Epithelial cell of prostate (primary cell): ENCODE measurements at regions not wholly inside any gene's neighbourhood (a gene's known extent, or its start where the extent isn't known, plus 50 kb on each side); places are given as distances from the start of the nearest gene placed in this dataset.

Experiments
- DNase-seq: peaks from one replicate; pipeline ENCODE4 v3.0.0-alpha.2; 2011; ENCODE audit warnings: low read depth, low spot score
- H3K27ac ChIP-seq: fragments of 450-650 bp; 2 replicates; pipeline ENCODE4 v1.5.1; 2017; ENCODE audit warnings: mild to moderate bottlenecking

DNA sequence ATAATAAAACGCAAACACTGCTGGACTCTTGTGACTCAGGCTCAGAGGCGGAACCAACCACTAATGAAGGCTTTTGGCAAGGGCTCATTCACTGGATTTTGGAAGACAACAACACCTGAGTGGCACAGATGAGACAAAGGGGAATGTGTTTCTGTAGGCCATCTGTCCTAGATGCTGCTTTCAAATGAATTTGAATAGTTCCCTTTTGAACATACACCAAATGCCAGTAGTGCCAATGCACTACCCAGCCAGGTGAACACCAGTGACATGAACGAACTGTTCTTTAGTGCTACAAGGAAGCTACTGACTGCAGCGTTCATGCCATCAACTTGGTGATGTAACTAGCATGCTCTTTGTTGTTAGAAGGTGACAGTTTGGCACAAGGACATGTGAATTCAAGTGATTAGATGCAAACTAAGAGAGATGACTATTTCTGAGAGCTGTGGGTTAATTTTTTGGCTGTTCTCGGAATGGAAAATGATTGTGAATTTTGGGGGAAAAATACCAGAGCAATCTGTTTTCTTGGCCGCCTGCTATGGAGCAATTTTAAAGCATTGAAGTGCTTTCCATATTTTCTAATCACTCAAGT is 173.7 kb downstream of the SLC24A2 start:
- DNase-seq: no peak
- no peak overlapping the region for H3K27ac ChIP-seq

DNA sequence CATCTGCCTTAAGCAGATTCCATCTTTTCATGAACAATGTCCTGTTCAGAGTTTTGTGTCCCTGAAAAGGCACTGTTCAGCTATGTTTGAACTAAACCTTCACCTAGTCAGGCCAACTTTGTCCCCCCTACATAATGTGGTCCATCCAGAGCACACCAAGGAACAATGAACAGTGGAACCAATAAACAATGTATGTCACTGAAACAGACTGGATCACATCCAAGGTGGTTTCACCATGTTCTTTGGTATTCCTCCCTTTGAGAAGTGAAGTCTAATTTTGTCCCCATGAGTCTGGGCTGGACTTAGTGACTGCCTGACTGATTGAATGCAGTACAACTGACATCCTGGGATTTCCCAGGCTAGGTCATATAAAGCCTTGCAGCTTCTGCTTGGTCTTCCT is 174.5 kb downstream of the SLC24A2 start:
- H3K27ac ChIP-seq: no peak overlapping the region
- no peak for DNase-seq

DNA sequence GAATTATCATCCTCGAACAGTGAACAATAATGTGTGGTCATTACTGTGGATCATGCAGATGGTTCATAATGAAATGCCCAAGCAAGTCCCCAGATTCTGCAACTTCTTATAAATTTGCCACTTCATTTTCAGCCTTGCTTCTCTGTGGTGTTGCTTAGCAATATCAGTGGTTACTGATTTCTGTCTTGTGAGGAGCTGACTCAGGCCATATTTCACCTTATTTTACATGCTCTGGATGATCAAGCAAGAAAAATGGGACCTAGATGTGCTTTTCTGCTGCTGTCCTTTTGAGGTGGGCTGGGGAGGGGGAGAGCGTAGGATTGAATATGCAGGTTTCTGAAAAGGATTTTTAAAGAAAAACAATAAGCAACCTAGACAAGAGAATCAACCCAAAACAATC is 188.3 kb downstream of the SLC24A2 start:
- no peak overlapping the region for H3K27ac ChIP-seq
- no peak for DNase-seq

DNA sequence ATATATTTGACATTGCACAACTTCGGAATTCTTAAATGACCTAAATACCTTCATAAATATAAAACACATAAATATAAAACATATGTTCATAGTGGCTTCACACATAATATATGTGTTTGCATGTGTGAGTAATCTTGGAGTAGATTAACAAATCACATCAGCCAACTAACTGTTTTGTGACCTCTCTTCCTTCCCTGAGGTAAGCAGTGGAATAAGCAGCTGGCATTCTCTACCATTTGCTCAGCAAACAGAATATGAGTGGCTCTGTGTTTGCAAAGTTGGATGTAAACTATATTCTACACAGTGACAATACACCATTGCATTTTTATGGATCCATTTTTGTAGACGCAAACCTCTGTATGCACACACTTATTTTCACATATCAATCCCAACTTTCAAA is 189.9 kb downstream of the ACER2 start:
- H3K27ac ChIP-seq: no peak overlapping the region

DNA sequence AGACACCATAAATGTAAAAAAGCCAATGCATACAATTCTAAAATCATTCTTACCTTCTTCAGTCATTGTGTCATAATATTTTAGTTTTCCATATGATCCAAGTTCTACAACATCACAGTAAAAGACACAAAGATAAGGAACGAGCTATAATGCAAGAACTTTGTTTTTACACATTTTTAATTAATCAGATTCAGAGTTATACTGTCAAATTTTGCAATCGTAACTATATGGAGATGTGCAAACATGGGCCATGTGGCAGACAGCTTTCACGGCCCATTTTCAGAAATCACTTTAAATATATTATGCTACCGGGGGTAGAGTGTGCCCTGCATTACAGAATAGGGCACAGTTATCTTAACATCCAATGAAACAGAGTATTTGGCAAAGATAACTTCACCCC is 188.4 kb downstream of the ACER2 start:
- no peak overlapping the region for H3K27ac ChIP-seq
- DNase-seq: no peak

More for the DNA sequence above, 189.9 kb downstream of the ACER2 start:
- DNase-seq: no peak

DNA sequence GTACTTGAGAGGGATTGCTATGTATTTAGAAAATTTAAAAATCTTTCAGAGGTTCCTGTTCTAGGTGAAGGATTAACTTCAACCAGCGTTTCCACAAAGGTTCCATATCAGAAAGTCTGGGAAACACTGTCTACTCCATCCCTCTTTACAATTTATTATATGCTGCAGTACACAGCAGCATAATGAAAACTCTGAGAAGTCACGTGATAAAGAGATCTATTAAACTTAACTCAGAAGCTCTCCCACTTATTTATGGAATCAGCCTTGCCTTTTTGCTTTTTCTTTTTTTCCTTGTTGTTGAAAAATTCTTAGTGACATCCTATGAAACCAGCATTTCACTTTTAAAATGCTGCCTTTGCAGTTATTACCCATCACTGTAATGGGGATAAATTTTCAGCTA is 186.2 kb downstream of the ACER2 start:
- H3K27ac ChIP-seq: no peak overlapping the region
- DNase-seq: no peak

DNA sequence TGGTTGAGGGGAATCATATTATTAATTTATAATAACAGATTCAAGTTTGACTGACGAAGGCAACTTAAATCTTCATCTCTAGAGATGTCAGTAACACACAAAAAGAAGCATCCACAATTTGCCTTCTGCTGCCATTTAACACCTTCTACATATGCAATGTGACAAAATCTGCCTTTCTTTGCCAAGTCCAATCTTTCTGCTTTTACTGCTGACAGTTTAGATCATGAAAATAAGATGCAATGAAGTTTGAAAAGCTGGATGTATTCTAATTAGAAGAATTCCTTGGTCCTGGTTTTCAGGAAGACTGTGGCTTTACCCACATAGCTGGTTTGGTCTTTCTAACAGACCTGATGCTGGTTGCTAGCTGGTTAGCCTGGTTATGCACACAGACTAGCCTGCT is 178.9 kb downstream of the ACER2 start:
- no peak for DNase-seq
- no peak overlapping the region for H3K27ac ChIP-seq

DNA sequence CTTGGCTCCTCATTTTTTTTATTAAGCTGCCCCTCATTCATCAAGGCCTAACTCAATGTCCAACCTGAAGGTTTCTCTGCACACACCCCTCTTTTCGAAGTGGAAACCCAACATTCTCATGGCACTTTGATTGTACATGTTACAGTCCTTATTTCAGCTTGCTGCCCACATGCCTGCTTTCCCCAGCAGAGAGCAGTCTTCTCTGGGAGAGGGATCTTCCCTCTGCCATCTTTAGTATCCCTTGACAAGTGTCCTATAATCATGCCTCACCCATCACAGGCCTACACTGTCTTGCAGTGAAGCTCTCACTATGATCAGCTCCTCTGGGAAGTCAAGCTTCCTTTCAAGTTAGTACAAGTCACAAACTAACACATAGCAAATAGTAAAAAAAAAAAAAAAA is 175.1 kb downstream of the ACER2 start:
- H3K27ac ChIP-seq: no peak overlapping the region
- no peak for DNase-seq

DNA sequence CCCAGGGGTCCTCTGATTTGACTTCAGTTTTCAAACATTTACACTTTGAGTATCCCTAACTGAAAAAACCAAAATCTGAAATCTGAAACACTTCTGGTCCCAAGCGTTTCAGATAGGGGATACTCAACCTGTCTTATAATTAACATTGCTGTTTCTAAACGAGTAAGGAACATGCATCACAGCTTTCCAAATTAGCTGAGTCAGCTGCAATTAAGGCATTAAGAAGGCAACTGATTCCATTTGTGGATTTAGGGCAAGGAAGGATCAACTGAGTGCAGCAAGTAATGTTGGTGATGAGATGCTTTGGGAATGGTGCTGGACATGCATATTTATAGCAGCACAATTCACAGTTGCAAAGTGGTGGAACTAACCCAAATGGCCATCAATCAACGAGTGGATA is 168.6 kb downstream of the ACER2 start:
- H3K27ac ChIP-seq: no peak overlapping the region
- no peak for DNase-seq

DNA sequence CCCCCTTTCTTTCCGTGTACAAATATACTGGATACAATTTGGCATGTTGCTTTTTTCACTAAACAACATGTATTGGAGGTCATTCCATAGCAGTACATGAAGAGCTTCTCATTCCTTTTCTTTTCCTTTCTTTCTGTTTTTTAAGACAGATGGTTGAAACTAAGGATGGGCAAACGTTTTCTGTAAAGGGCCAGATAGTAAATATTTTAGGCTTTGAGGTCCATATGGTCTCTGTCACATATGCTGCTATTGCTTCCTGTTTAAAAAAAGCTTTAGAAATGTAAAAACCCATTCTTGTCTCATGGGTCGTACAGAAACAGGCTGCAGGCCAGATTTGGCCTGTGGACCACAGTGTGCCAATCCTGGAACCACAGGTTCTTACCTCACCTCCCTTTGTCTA is 160.1 kb downstream of the ACER2 start:
- H3K27ac ChIP-seq: no peak overlapping the region
- no peak for DNase-seq

DNA sequence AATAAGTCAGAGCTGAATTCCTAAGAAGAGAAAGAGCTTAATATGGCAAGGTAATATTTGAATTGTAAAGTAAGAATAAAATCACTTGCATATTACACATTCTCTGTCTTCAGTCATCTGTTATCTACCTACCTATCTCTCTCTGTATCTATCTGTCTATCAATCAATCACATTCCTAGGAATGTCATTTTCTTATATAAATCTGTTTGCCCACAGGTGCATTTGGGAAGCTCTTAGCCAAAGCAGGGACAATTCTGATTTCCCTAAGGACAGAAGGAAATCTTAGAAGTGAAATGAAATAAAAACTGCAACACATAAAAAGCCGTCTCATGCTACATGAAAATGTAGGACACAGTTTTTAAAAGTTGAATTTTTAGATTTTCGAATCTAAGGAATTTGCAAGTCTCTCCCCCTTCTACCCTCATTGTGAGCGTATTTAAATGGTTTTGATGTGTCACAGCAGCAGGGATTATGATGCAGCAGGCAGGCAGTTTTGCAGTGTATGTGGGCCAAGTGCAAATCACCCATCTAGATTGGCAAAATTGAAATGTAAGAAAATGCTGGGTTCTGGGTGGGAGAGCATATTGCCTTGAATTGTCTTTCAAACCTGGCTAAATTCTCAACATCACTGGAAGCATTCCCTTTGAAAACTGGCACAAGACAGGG is 155.7 kb downstream of the ACER2 start:
- H3K27ac ChIP-seq: no peak overlapping the region
- no peak for DNase-seq

DNA sequence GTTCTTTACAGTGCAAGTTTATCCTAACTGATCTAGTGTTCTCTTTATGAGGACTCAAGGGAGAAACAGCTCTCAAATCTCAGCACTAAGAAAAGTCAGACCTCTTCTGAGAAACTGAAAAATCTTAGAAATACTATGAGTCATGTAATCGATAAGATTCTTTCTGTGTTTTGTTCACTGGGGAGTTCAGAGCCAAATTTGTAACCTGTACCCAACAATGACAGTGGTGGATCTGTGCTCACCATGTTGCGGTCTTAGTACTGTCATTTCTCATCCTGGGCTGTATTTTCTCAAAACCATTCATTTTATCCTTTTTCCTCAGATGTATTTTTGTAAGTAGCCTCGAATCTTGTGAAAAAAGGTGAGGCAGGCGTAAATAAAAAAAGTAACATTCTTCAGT is 146.4 kb downstream of the ACER2 start:
- no peak overlapping the region for H3K27ac ChIP-seq
- DNase-seq: no peak

DNA sequence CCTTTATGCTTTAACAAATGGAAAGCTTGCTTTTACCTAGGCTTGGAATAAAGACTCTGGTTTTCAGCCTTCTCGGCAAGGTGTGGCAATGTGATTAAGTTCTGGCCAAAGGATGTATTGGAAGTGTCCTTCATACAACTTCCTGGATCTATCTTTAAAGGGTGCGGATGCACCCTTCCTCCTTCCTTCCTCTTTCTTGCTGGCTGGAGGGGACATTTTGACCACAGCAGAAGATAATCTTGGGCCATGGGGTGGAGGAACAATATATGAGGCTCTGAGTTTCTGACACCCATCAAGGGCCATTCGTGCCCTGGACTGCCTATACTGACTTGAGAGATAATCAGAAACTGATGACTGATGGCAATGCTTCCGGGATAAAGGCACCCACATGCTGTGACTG is 145.7 kb downstream of the ACER2 start:
- no peak for DNase-seq
- H3K27ac ChIP-seq: no peak overlapping the region

DNA sequence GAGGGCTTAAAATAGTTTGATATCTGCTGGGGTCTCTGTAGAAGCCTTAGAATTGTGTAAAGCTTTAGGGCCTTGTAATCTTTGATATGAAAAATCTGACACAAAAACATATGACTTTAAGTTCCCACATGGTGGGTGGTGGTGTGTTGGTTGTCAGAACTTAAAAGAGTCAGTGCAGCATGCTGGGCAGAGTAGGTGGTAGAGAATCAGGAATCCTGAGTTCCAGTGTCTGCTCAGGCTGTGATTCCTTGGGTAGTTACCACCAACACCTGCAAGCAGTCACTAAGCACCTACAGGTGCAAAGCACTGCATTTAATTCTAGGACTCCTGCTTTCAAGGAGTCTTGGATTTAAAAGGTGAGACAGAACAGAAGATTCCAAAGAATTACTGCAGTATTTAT is 144.6 kb downstream of the ACER2 start:
- DNase-seq: no peak
- H3K27ac ChIP-seq: no peak overlapping the region

DNA sequence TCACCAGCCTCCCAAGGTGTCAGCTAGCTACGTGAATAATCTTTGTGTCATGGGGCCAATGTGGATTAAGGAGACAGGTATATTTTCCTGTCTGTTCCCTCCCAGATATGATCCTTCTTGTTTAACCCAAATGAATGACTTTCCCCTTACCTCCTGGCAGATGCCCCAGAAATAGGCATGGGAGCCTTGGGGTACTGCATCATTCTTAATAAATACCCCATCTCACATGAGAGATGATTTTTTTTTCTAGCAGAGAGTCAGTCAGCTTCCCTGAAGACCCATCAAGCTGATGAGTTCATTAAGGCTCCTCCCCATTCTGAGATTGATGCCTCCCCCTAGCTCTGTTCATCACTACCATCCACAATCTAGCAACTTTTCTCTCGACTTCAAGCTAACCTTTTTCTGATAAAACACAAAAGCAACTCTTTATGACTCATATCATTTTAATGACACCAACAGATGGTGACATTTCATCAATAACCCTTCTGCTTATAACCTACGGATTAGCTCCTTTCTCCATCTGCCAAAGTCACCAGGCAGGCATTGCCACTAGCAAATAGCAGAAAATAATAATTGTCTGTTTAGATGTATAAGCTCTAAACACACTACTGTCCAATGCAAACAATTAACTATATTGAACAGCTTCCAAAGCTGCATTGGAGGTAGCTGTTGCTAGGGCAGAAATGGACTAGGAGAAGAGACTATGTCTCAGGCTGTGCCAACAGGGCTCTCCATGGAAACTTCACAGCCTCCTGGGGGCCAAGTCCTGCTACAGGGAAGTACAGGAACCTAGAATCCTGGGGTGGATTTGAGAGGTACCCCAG is 143.7 kb downstream of the ACER2 start:
- no peak overlapping the region for H3K27ac ChIP-seq
- no peak for DNase-seq

DNA sequence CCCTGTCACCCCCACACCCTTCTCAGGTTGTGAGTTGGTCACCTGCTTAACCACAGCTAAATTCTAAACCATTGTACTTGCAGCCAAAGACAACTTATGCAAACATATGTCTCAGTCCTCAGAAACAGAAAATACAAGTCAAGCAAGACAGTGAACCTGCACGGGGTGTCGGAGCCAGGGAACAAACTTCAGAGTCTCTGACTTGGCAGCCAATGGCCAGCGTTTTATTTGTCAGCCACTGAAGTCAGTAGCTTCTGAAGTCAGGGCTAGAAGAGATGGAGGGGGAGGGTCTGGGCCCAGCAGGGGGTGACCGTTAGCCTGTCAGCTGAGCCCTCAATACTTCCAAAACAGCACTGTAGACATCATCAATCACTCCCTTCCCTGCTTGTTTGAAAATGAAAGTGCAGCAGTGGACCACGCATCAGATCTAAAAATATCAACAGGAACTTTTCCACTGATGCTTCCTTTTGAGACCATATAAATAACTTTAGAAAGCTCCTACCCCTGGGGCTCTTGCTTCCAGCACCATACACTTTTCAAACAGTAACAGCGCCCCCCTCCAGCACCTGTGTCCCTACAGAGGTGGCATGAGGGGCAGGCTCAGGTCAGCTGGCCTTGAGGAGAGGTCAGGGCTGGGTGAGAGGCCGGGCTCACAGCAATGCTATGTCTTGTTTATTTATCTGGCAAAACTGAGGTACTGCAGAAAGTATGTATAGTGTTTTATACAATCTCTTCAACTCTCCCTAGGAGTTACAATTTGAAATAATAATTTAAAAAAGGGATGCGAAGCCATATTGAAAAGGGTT is 142.5 kb downstream of the ACER2 start:
- DNase-seq: no peak

DNA sequence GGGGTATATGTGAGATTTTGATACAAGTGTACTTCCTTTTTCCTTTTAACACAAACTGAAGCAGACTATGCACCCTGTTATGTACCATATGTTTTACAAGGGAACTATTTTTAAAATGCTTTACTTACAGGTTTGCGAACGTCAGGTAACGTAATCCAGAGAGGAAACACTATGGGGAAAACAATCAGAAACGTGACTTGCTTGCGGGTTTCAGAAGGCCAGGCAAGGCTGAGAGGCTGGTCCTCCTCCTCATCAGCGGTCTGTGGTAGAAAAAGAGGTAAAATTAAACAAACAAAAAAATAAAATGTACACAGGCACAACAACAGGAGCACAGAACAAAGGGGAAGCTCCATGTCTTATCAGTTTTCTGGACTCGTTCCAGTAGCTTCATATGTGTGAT is 141.2 kb downstream of the ACER2 start:
- no peak overlapping the region for H3K27ac ChIP-seq
- no peak for DNase-seq

More for the DNA sequence above, 142.5 kb downstream of the ACER2 start:
- H3K27ac ChIP-seq: no peak overlapping the region

DNA sequence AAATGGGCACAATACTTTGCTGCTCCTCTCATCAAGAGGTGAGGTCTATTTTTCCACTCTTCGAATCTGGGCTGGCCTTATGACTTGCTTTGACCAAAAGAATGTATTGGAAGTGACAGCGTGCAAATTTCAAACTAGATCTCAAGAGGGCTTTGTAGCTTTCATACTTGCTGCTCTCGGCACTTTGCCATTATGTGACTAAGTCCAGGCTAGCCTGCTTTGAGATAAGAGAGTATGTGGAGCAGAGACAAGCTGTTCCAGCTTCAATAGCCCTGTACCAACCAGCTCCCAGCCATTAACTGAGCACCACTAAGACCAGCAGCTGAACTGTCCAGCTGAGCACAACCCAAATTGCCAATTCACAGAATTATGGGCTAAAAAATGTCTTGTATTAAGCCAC is 124.6 kb downstream of the ACER2 start:
- no peak overlapping the region for H3K27ac ChIP-seq
- no peak for DNase-seq

DNA sequence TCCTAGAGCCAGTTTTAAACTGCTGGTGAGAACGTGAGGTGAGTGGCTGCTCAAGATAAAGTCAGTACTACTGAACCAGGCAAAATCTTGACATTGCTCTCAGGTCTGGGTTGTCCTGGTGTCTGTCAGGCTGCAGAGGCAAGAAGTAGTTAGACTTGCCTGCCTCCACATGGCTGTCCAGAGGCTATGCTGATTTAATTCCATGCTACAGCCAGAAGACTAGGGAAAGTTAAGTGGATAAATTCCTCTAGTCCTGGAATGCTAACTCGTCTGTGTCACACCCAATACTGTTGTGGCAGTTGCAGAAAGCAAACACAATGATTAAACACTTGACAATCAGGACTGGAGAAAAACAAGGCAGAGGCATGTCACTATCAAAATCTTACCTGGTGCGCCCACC is 118.9 kb downstream of the ACER2 start:
- no peak for DNase-seq
- H3K27ac ChIP-seq: no peak overlapping the region

DNA sequence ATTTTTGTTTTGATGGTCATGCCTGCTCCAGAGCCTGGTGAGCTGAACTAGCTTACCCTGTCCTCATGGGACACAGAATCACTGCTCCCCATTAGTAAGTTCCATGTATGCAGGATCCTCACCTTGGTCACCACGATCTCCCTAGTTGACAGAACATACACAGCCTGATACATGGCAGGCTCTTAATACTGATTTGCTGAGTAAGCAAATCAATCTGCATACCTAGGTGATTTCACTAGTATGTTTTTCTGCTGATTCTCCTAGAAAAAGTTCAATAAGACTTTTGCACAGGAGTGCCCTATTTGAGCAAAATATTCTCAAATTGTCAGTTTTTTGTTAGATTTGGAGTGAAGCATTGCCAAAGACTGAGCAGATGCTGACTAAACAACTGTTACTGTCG is 113.7 kb downstream of the ACER2 start:
- no peak overlapping the region for H3K27ac ChIP-seq
- DNase-seq: no peak

DNA sequence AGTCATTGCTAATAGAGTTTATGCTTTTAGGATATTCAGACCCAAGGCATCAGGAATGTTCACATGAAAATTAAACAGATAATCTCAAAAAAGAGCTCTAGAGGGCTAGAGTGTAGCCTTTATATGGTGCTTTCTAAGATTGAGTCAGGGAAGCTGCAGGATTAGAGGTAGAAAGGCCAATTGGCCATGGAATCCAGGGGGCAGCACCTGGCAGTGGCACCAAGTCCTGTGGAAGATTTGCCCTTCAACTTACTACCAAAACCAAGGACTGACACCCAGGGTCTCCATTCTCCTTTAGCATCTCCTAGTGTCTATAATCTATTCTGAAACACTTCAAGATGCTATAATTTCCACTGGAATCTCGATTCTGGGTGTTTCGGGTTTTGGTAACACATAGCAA is 112.4 kb downstream of the ACER2 start:
- no peak for DNase-seq

More for the DNA sequence above, 112.4 kb downstream of the ACER2 start:
- H3K27ac ChIP-seq: no peak overlapping the region
